Esophagus muscularis mucosa (tissue), 4 donors: ENCODE measurements at regions not wholly inside any gene's neighbourhood (a gene's known extent, or its start where the extent isn't known, plus 50 kb on each side); places are given as distances from the start of the nearest gene placed in this dataset.

ENCODE experiments used
- DNase-seq: peaks from one replicate; pipeline ENCODE4 v3.0.0-alpha.2; 2017; ENCODE audit errors: extremely low spot score
- H3K27ac ChIP-seq, 4 donors: fragments of 200-600 bp; sonication (generic); replicated peaks in 1 of 4; 1 replicate in 3 of 4; 2 replicates in 1 of 4; pipeline ENCODE4 v1.5.1; 2016 to 2019; ENCODE audit warnings: mild to moderate bottlenecking in 1 of 4
- H3K27me3 ChIP-seq, 4 donors: fragments of 200-600 bp; sonication (generic); one replicate each; pipeline versions ENCODE4 v1.5.1 to v1.6.0; 2016 to 2019
- H3K36me3 ChIP-seq, 4 donors: fragments of 200-600 bp; sonication (generic); one replicate each; pipeline ENCODE4 v1.5.1; 2016 to 2019
- H3K4me1 ChIP-seq, 4 donors: fragments of 200-600 bp; sonication (generic); one replicate each; pipeline ENCODE4 v1.5.1; 2016 to 2019
- H3K4me3 ChIP-seq, 4 donors: fragments of 200-600 bp; sonication (generic); 1 replicate in 2 of 4; 2 replicates in 2 of 4; pipeline ENCODE4 v1.5.1; 2016 to 2019; ENCODE audit warnings: mild to moderate bottlenecking in 4 of 4, moderate library complexity in 1 of 4
- H3K9me3 ChIP-seq, 4 donors: fragments of 200-600 bp; sonication (generic); 1 replicate in 3 of 4; 2 replicates in 1 of 4; pipeline ENCODE4 v1.5.1; 2016 to 2019
- CTCF ChIP-seq, 3 experiments: fragments of 200-600 bp in 2 of 3; fragments of 450-650 bp in 1 of 3; sonication (generic) in 2 of 3; IDR thresholded peaks; one replicate each; pipeline ENCODE4 v1.5.1; 2017 to 2019; ENCODE audit warnings: antibody characterized with exemption in 3 of 3, mild to moderate bottlenecking in 2 of 3, moderate library complexity in 1 of 3
- EP300 ChIP-seq: sonication (generic); formaldehyde crosslinking; IDR thresholded peaks from one replicate; pipeline ENCODE4 v1.6.1; 2017; ENCODE audit warnings: antibody characterized with exemption
- POLR2A ChIP-seq: fragments of 450-650 bp; IDR thresholded peaks from one replicate; pipeline ENCODE4 v1.6.1; 2017; ENCODE audit warnings: antibody characterized with exemption, moderate library complexity, mild to moderate bottlenecking, low read depth
- POLR2AphosphoS5 ChIP-seq, 2 donors: sonication (generic); formaldehyde crosslinking; IDR thresholded peaks; one replicate each; pipeline ENCODE4 v1.6.1; 2017; ENCODE audit warnings: antibody characterized with exemption in 2 of 2
- WGBS: methylation state at CpG from one replicate; pipeline ENCODE4 v1.1.5; 2018; 5-methylcytosine and 5-hydroxymethylcytosine counted together
- intact Hi-C: fragments of 100-400 bp; cut with DNase I; formaldehyde crosslinking; loops from one replicate; pipeline ENCODE4 v1.15.1; 2023

DNA sequence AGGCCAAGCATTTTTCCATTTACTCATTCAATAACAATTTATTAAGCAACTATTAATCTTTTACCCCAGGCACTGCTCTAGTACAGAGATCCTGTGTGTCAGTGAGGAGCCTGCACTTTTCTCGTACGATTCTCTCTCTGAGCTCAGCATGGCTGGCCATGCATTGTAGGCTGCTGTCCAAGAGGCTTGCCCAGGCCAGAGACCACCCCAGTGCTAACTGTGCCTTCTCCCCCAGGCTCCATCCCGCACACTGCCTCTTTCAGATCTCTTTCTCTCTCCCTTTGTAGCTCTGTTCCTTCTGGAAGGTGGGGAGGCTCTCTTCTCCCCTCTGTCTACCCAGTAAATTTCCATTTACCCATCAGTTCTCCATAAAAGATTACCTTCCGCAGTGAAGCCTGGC, 101.0 kb upstream of the IKZF1 start:
- 63% methylated on average over 4 of the region's 4 CpGs for WGBS
- intact Hi-C loops: loop anchor here (10.0 kb wide), 1 partner anchor 211 kb away; no protein-coding TSS in a partner anchor
- Histone ChIP-seq H3K4me3 (no peak overlapping the region), H3K9me3 (no peaks in the 10 kb centered on the region), H3K27ac (no peak overlapping the region), H3K36me3 (no peaks in the 10 kb centered on the region), H3K27me3 (peaks cover 0 to 24% (median 0%) of the 10 kb centered on the region in 4 donors), H3K4me1 (no peaks in the 10 kb centered on the region)
- no peak for DNase-seq
- TF ChIP-seq POLR2AphosphoS5 (IDR thresholded peaks at IDR 0.05) (no peak), POLR2A (no peak), CTCF (IDR thresholded peaks at IDR 0.05) (no peak), EP300 (no peak)

GRCh38 chr7:50202052-50202555, 102.4 kb upstream of the IKZF1 start:
- H3K36me3 ChIP-seq: no peaks in the 10 kb centered on the region
- TF ChIP-seq CTCF (IDR thresholded peaks at IDR 0.05) (no peak), POLR2A (no peak), EP300 (no peak), POLR2AphosphoS5 (IDR thresholded peaks at IDR 0.05) (no peak)
- H3K27ac ChIP-seq: no peak overlapping the region
- no peak for DNase-seq
- 64% methylated on average over 1 of the region's 1 CpG for WGBS
- intact Hi-C loops: loop anchor here (10.0 kb wide), 1 partner anchor 213 kb away; no protein-coding TSS in a partner anchor
- no peak overlapping the region for H3K4me3 ChIP-seq
- H3K27me3 ChIP-seq: peaks cover 0 to 12% (median 0%) of the 10 kb centered on the region in 4 donors
- H3K9me3 ChIP-seq: no peaks in the 10 kb centered on the region
- no peaks in the 10 kb centered on the region for H3K4me1 ChIP-seq

- 45% methylated on average over 5 of the region's 5 CpGs for WGBS
- no peaks in the 10 kb centered on the region for H3K27me3 ChIP-seq
- H3K4me3 ChIP-seq: no peak overlapping the region
- DNase-seq: no peak
- intact Hi-C loops: loop anchor here (10.0 kb wide), 1 partner anchor 215 kb away; no protein-coding TSS in a partner anchor
- H3K36me3 ChIP-seq: no peaks in the 10 kb centered on the region
- no peak overlapping the region for H3K27ac ChIP-seq
- no peaks in the 10 kb centered on the region for H3K4me1 ChIP-seq
- H3K9me3 ChIP-seq: no peaks in the 10 kb centered on the region
- no peak for TF ChIP-seq POLR2AphosphoS5 (IDR thresholded peaks at IDR 0.05)
- no peak for TF ChIP-seq POLR2A
- no peak for TF ChIP-seq CTCF (IDR thresholded peaks at IDR 0.05)
- no peak for TF ChIP-seq EP300
Measured at GRCh38 chr7:50199824-50200223, 104.7 kb upstream of the IKZF1 start.

GRCh38 chr7:50197549-50197948, 104.5 kb upstream of the ZPBP start:
- no peak overlapping the region for H3K27ac ChIP-seq
- no peaks in the 10 kb centered on the region for H3K9me3 ChIP-seq
- H3K4me3 ChIP-seq: no peak overlapping the region
- no peaks in the 10 kb centered on the region for H3K36me3 ChIP-seq
- H3K4me1 ChIP-seq: no peaks in the 10 kb centered on the region
- no peak for TF ChIP-seq EP300
- TF ChIP-seq POLR2A: no peak
- TF ChIP-seq CTCF (IDR thresholded peaks at IDR 0.05): no peak
- no peak for TF ChIP-seq POLR2AphosphoS5 (IDR thresholded peaks at IDR 0.05)
- no peak for DNase-seq
- WGBS: 79% methylated on average over 9 of the region's 9 CpGs
- H3K27me3 ChIP-seq: peaks cover 0 to 4% (median 0%) of the 10 kb centered on the region in 4 donors
- intact Hi-C loops: no loop called here

GRCh38 chr7:50196719-50197118, 103.7 kb upstream of the ZPBP start:
- Histone ChIP-seq H3K9me3 (no peaks in the 10 kb centered on the region), H3K27me3 (peaks cover 0 to 9% (median 0%) of the 10 kb centered on the region in 4 donors), H3K4me3 (no peak overlapping the region), H3K36me3 (no peaks in the 10 kb centered on the region), H3K27ac (no peak overlapping the region), H3K4me1 (no peaks in the 10 kb centered on the region)
- 33% methylated on average over 3 of the region's 3 CpGs for WGBS
- intact Hi-C loops: no loop called here
- no peak for TF ChIP-seq POLR2A
- no peak for TF ChIP-seq CTCF (IDR thresholded peaks at IDR 0.05)
- no peak for TF ChIP-seq EP300
- no peak for DNase-seq
